ENCODE measurements at regions not wholly inside any gene's neighbourhood (a gene's known extent, or its start where the extent isn't known, plus 50 kb on each side); places are given as distances from the start of the nearest gene placed in this dataset.
A peak's percentile ranks its signal among the peaks of the same experiment; 100 is the strongest.

DNA sequence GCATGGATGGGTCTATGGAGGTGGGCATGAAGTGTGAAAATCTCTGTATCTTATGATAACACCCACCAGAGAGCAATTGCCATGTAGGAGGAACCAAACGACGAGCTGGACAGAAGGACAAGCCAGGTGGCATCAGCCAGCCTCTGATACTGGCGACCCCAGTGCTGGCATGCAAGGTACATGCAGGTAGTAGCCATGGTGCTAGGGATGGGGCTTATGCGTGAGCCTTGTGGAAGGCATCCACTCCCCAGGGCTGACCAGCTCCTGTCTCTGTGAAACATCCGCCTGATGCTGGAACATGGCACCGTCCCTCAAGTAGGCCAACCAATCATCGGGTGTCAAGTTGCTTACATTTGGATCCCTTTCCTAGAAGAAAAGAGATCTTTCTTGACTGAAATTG lies 412.9 kb downstream of the GADD45G start:
- no CpG with 5 or more reads among the region's 7 CpGs for WGBS (ENCODE audit: extremely low coverage, insufficient coverage, insufficient read length)

DNA sequence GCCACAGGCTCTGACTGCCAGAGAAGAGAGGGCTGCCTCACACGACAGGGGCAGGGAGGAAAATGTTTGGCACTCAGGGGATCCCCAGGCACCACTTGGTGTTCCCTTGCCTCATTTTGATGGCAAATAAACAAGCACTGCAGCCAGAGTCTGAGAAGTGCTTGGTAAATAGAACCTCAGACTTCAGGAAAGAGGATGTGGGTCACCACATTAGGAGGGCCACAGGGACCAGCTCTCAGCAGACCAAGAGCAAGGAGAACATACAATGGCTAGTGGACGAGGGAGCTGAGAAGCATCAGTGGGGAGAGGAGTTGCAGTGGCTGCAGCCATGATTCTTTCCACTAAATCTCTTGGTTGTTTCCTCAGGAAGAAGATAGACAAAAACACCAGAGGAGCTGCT lies 413.9 kb downstream of the GADD45G start:
- Histone ChIP-seq H3K79me2 (ENCODE audit: control insufficient read depth, insufficient read depth, low read length, poor library complexity) (no peaks in the 10 kb centered on the region), H3K4ac (ENCODE audit: low read depth, low read length) (no peak overlapping the region), H4K91ac (ENCODE audit: low read depth, low read length) (no peak overlapping the region), H3K36me3 (ENCODE audit: control insufficient read depth in 1 of 2, insufficient read depth in 2 of 2, low read length in 2 of 2) (no peaks in the 10 kb centered on the region), H3K9ac (ENCODE audit: low read length) (no peak overlapping the region), H3K4me1 (ENCODE audit: control insufficient read depth in 1 of 2, insufficient read depth in 2 of 2, low read length in 2 of 2) (no peaks in the 10 kb centered on the region), H3K27ac (ENCODE audit: low read depth, low read length) (no peak overlapping the region), H3K79me1 (ENCODE audit: low read length) (no peaks in the 10 kb centered on the region), H2BK5ac (ENCODE audit: low read depth, low read length, poor library complexity) (no peak overlapping the region), H4K8ac (ENCODE audit: low read depth, low read length) (no peak overlapping the region), H4K12ac (ENCODE audit: low read depth, low read length) (no peak overlapping the region), H3K23ac (ENCODE audit: low read length) (no peak overlapping the region), H3K18ac (ENCODE audit: low read length) (no peak overlapping the region), H2BK12ac (ENCODE audit: low read length) (no peak overlapping the region), H3K4me3 (ENCODE audit: low read depth, low read length) (no peak overlapping the region), H3K27me3 (ENCODE audit: insufficient read depth, low read length) (no peaks in the 10 kb centered on the region), H3K14ac (ENCODE audit: low read length) (no peak overlapping the region), H2BK120ac (ENCODE audit: insufficient read depth, low read length, poor library complexity) (no peak overlapping the region), H2AK5ac (ENCODE audit: low read length) (no peak overlapping the region), H3K9me3 (ENCODE audit: insufficient read depth, low read depth, low read length) (peaks cover 8% of the 10 kb centered on the region), H2AFZ (ENCODE audit: insufficient read depth, low read length, poor library complexity) (no peak overlapping the region), H3K4me2 (ENCODE audit: low read length) (no peak overlapping the region)
- no CpG with 5 or more reads among the region's 2 CpGs for WGBS (ENCODE audit: extremely low coverage, insufficient coverage, insufficient read length)
- no peak for DNase-seq

More for the DNA sequence above, 412.9 kb downstream of the GADD45G start:
- Histone ChIP-seq H3K79me2 (ENCODE audit: control insufficient read depth, insufficient read depth, low read length, poor library complexity) (no peaks in the 10 kb centered on the region), H3K36me3 (ENCODE audit: control insufficient read depth in 1 of 2, insufficient read depth in 2 of 2, low read length in 2 of 2) (no peaks in the 10 kb centered on the region), H3K4me2 (ENCODE audit: low read length) (no peak overlapping the region), H4K8ac (ENCODE audit: low read depth, low read length) (no peak overlapping the region), H4K91ac (ENCODE audit: low read depth, low read length) (no peak overlapping the region), H4K12ac (ENCODE audit: low read depth, low read length) (no peak overlapping the region), H2BK120ac (ENCODE audit: insufficient read depth, low read length, poor library complexity) (no peak overlapping the region), H3K18ac (ENCODE audit: low read length) (no peak overlapping the region), H2AFZ (ENCODE audit: insufficient read depth, low read length, poor library complexity) (no peak overlapping the region), H2BK5ac (ENCODE audit: low read depth, low read length, poor library complexity) (no peak overlapping the region), H3K27ac (ENCODE audit: low read depth, low read length) (no peak overlapping the region), H3K23ac (ENCODE audit: low read length) (no peak overlapping the region), H3K9ac (ENCODE audit: low read length) (no peak overlapping the region), H3K4me1 (ENCODE audit: control insufficient read depth in 1 of 2, insufficient read depth in 2 of 2, low read length in 2 of 2) (no peaks in the 10 kb centered on the region), H3K14ac (ENCODE audit: low read length) (no peak overlapping the region), H3K4ac (ENCODE audit: low read depth, low read length) (no peak overlapping the region), H2BK12ac (ENCODE audit: low read length) (no peak overlapping the region), H3K27me3 (ENCODE audit: insufficient read depth, low read length) (no peaks in the 10 kb centered on the region), H3K79me1 (ENCODE audit: low read length) (no peaks in the 10 kb centered on the region), H2AK5ac (ENCODE audit: low read length) (no peak overlapping the region), H3K4me3 (ENCODE audit: low read depth, low read length) (no peak overlapping the region), H3K9me3 (ENCODE audit: insufficient read depth, low read depth, low read length) (peaks cover 8% of the 10 kb centered on the region)
- no peak for DNase-seq

DNA sequence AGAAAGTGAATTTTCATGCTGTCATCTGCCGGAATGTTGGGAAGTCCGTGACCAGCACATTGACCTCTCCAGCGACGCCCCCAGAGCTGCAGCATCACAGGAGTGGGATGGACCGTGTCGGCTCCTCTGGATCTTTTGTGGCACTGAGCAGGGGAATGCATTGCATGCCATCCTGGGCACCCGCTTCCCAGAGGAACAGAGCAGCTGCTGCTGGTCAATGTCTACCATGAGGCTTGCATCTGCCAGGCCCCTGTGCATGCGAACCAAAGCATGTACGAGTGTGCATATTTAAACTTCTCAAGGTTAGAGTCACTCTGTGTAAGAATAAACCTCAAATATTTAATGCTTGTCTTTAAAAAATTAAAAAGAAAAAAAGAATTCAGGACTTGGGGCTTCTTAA lies 414.8 kb downstream of the GADD45G start:
- Histone ChIP-seq H3K14ac (ENCODE audit: low read length) (no peak overlapping the region), H3K4me1 (ENCODE audit: control insufficient read depth in 1 of 2, insufficient read depth in 2 of 2, low read length in 2 of 2) (no peaks in the 10 kb centered on the region), H2BK5ac (ENCODE audit: low read depth, low read length, poor library complexity) (no peak overlapping the region), H2BK12ac (ENCODE audit: low read length) (no peak overlapping the region), H3K4me2 (ENCODE audit: low read length) (no peak overlapping the region), H3K4ac (ENCODE audit: low read depth, low read length) (no peak overlapping the region), H4K8ac (ENCODE audit: low read depth, low read length) (no peak overlapping the region), H3K9ac (ENCODE audit: low read length) (no peak overlapping the region), H2AFZ (ENCODE audit: insufficient read depth, low read length, poor library complexity) (no peak overlapping the region), H3K27ac (ENCODE audit: low read depth, low read length) (no peak overlapping the region), H2BK120ac (ENCODE audit: insufficient read depth, low read length, poor library complexity) (no peak overlapping the region), H3K36me3 (ENCODE audit: control insufficient read depth in 1 of 2, insufficient read depth in 2 of 2, low read length in 2 of 2) (no peaks in the 10 kb centered on the region), H4K12ac (ENCODE audit: low read depth, low read length) (no peak overlapping the region), H3K23ac (ENCODE audit: low read length) (no peak overlapping the region), H3K79me1 (ENCODE audit: low read length) (no peaks in the 10 kb centered on the region), H4K91ac (ENCODE audit: low read depth, low read length) (no peak overlapping the region), H3K9me3 (ENCODE audit: insufficient read depth, low read depth, low read length) (peaks cover 4% of the 10 kb centered on the region), H3K27me3 (ENCODE audit: insufficient read depth, low read length) (no peaks in the 10 kb centered on the region), H3K79me2 (ENCODE audit: control insufficient read depth, insufficient read depth, low read length, poor library complexity) (no peaks in the 10 kb centered on the region), H2AK5ac (ENCODE audit: low read length) (no peak overlapping the region), H3K18ac (ENCODE audit: low read length) (no peak overlapping the region), H3K4me3 (ENCODE audit: low read depth, low read length) (no peak overlapping the region)
- no CpG with 5 or more reads among the region's 9 CpGs for WGBS (ENCODE audit: extremely low coverage, insufficient coverage, insufficient read length)
- DNase-seq: no peak

DNA sequence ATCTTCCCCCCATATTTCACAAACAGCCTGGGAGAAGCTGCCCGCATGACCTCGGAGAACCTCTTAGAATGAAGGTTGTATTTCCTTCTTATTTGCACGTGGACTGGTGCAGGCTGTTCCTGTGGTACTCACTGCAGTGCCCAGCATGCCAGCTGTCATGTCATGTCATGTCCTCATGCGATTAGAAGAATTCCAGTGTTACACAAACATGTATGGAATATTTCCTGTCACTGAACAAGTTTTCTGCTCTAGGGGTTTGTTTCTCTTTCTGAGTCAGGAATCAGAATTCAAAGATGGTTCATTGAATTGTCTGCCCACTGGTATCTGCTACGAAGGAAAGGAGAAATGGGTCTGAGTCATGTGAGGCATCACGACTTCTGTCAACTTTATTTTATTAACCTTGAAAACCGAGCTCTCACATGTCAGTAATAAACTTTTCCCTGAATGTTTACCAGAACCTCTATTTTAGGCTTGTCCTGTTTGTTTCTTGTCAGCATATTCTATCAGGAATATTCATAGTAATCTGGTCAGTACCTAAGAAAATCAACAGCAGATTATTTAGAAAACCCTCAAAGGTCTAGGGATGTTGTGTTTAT lies 415.6 kb downstream of the GADD45G start:
- Histone ChIP-seq H4K12ac (ENCODE audit: low read depth, low read length) (no peak overlapping the region), H3K23ac (ENCODE audit: low read length) (no peak overlapping the region), H3K36me3 (ENCODE audit: control insufficient read depth in 1 of 2, insufficient read depth in 2 of 2, low read length in 2 of 2) (no peaks in the 10 kb centered on the region), H2BK12ac (ENCODE audit: low read length) (no peak overlapping the region), H2BK120ac (ENCODE audit: insufficient read depth, low read length, poor library complexity) (no peak overlapping the region), H3K14ac (ENCODE audit: low read length) (no peak overlapping the region), H2AFZ (ENCODE audit: insufficient read depth, low read length, poor library complexity) (no peak overlapping the region), H3K79me2 (ENCODE audit: control insufficient read depth, insufficient read depth, low read length, poor library complexity) (no peaks in the 10 kb centered on the region), H3K27me3 (ENCODE audit: insufficient read depth, low read length) (no peaks in the 10 kb centered on the region), H2BK5ac (ENCODE audit: low read depth, low read length, poor library complexity) (no peak overlapping the region), H3K27ac (ENCODE audit: low read depth, low read length) (no peak overlapping the region), H3K79me1 (ENCODE audit: low read length) (no peaks in the 10 kb centered on the region), H3K18ac (ENCODE audit: low read length) (no peak overlapping the region), H2AK5ac (ENCODE audit: low read length) (no peak overlapping the region), H3K4ac (ENCODE audit: low read depth, low read length) (no peak overlapping the region), H3K9me3 (ENCODE audit: insufficient read depth, low read depth, low read length) (peaks cover 4% of the 10 kb centered on the region), H4K8ac (ENCODE audit: low read depth, low read length) (no peak overlapping the region), H3K4me3 (ENCODE audit: low read depth, low read length) (no peak overlapping the region), H4K91ac (ENCODE audit: low read depth, low read length) (no peak overlapping the region), H3K4me1 (ENCODE audit: control insufficient read depth in 1 of 2, insufficient read depth in 2 of 2, low read length in 2 of 2) (peaks cover under 1% of the 10 kb centered on the region in 2 experiments), H3K9ac (ENCODE audit: low read length) (no peak overlapping the region), H3K4me2 (ENCODE audit: low read length) (no peak overlapping the region)
- DNase-seq: peak; percentile 67 to 83
- no CpG with 5 or more reads among the region's 7 CpGs for WGBS (ENCODE audit: extremely low coverage, insufficient coverage, insufficient read length)
